ENCODE measurements at regions not wholly inside any gene's neighbourhood (a gene's known extent, or its start where the extent isn't known, plus 50 kb on each side); places are given as distances from the start of the nearest gene placed in this dataset.

DNA sequence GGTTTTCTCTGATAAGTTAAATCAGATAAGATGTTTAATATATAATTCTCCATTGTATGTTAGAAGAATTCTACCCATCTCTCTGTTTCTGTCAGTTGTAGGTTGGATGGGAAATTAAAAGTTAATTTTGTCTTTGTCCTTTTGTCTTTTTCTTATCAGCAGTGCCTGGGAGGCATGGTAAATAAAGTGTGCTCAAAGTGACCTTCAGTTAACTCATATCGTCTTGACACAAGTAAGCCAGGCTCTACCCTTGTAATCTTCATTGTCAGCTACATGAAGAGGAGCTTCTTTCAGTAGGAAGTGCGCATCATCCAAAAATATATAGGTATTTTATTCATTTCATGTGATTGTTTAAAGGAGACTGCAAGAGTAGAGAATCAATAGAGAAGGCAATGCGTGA is 138.9 kb upstream of the NRIP1 start:
- H3K27me3 ChIP-seq (ENCODE audit: insufficient read depth, low read length) = no peaks in the 10 kb centered on the region
- no peaks in the 10 kb centered on the region for H3K79me2 ChIP-seq (ENCODE audit: control insufficient read depth, insufficient read depth, low read length, unreplicated experiment)
- no peaks in the 10 kb centered on the region for H3K36me3 ChIP-seq (ENCODE audit: insufficient read depth, low read length)
- no peaks in the 10 kb centered on the region for H3K4me1 ChIP-seq (ENCODE audit: control insufficient read depth, insufficient read depth, low read length, unreplicated experiment)
- no peak overlapping the region for H3K27ac ChIP-seq (ENCODE audit: low read depth, low read length)
- no peak overlapping the region for H3K4me3 ChIP-seq (ENCODE audit: low read depth, low read length)
- H2AFZ ChIP-seq (ENCODE audit: low read length, unreplicated experiment) = no peak overlapping the region

GRCh38 chr21:15204140-15204969 is 139.6 kb upstream of the NRIP1 start:
- H3K27ac ChIP-seq (ENCODE audit: low read depth, low read length) = no peak overlapping the region
- H3K4me1 ChIP-seq (ENCODE audit: control insufficient read depth, insufficient read depth, low read length, unreplicated experiment) = no peaks in the 10 kb centered on the region
- H3K27me3 ChIP-seq (ENCODE audit: insufficient read depth, low read length) = no peaks in the 10 kb centered on the region
- H3K4me3 ChIP-seq (ENCODE audit: low read depth, low read length) = no peak overlapping the region
- H2AFZ ChIP-seq (ENCODE audit: low read length, unreplicated experiment) = no peak overlapping the region
- H3K79me2 ChIP-seq (ENCODE audit: control insufficient read depth, insufficient read depth, low read length, unreplicated experiment) = no peaks in the 10 kb centered on the region
- H3K36me3 ChIP-seq (ENCODE audit: insufficient read depth, low read length) = no peaks in the 10 kb centered on the region

DNA sequence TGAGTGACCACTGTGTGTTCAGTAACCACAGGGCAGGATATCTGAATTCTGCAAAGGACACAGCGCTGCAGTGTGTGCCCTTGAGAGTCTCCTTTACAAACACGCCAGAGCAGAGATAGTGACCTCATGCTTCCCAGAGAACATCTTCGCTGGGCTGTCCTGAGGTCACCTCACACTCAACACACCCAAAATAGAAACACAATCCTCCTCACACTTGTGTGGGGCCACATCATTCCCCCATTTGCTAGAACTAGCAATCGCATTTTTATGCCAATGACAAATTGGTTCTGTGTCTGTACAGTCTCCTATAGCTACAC is 140.1 kb upstream of the NRIP1 start:
- H3K4me1 ChIP-seq (ENCODE audit: control insufficient read depth, insufficient read depth, low read length, unreplicated experiment) = peaks cover 1% of the 10 kb centered on the region
- no peaks in the 10 kb centered on the region for H3K36me3 ChIP-seq (ENCODE audit: insufficient read depth, low read length)
- H3K27me3 ChIP-seq (ENCODE audit: insufficient read depth, low read length) = no peaks in the 10 kb centered on the region
- H3K27ac ChIP-seq (ENCODE audit: low read depth, low read length) = no peak overlapping the region
- no peak overlapping the region for H2AFZ ChIP-seq (ENCODE audit: low read length, unreplicated experiment)
- no peaks in the 10 kb centered on the region for H3K79me2 ChIP-seq (ENCODE audit: control insufficient read depth, insufficient read depth, low read length, unreplicated experiment)
- H3K4me3 ChIP-seq (ENCODE audit: low read depth, low read length) = no peak overlapping the region

DNA sequence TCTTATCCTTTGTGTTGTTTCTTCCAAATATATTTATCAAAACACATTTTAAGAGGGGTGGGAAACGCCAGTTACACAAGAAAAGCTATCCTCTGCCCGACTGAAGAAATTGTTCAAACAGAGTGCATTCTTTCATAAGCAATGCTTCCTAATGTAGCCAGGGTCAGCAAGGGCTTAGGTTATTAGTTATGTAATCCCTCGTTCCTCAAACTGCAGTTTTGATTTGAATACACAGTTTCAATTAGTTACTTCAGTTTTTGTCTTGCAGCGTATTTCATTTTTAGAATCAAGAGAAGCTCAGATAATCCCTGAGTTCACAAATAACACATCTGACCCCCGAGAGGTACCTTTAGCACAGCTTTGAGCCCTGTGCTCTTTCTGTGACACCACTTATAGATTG is 141.7 kb upstream of the NRIP1 start:
- H2AFZ ChIP-seq (ENCODE audit: low read length, unreplicated experiment) = no peak overlapping the region
- H3K4me3 ChIP-seq (ENCODE audit: low read depth, low read length) = no peak overlapping the region
- H3K79me2 ChIP-seq (ENCODE audit: control insufficient read depth, insufficient read depth, low read length, unreplicated experiment) = no peaks in the 10 kb centered on the region
- no peak overlapping the region for H3K27ac ChIP-seq (ENCODE audit: low read depth, low read length)
- H3K4me1 ChIP-seq (ENCODE audit: control insufficient read depth, insufficient read depth, low read length, unreplicated experiment) = peaks cover 8% of the 10 kb centered on the region
- no peaks in the 10 kb centered on the region for H3K36me3 ChIP-seq (ENCODE audit: insufficient read depth, low read length)
- H3K27me3 ChIP-seq (ENCODE audit: insufficient read depth, low read length) = no peaks in the 10 kb centered on the region

DNA sequence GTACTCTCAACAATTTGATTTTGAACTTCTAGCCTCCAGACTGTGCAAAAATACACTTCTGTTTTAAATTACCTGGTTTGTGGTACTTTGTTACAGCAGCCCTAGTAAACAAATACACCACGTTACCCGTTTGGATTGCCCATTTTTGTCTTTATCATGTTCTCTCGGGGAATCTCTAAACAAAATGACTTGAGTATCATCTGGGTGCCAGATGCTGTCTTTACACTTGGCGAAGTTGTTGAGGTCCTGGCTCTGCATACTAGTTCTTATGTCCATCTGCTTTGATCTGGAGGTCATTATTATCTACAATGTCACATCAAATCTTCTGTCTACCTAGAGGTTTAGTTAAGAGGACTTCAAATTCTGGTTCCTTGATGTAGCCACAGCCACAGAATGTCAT is 142.4 kb upstream of the NRIP1 start:
- H3K27me3 ChIP-seq (ENCODE audit: insufficient read depth, low read length) = no peaks in the 10 kb centered on the region
- H3K79me2 ChIP-seq (ENCODE audit: control insufficient read depth, insufficient read depth, low read length, unreplicated experiment) = no peaks in the 10 kb centered on the region
- H3K36me3 ChIP-seq (ENCODE audit: insufficient read depth, low read length) = no peaks in the 10 kb centered on the region
- H3K27ac ChIP-seq (ENCODE audit: low read depth, low read length) = no peak overlapping the region
- no peak overlapping the region for H2AFZ ChIP-seq (ENCODE audit: low read length, unreplicated experiment)
- no peak overlapping the region for H3K4me3 ChIP-seq (ENCODE audit: low read depth, low read length)
- peaks cover 8% of the 10 kb centered on the region for H3K4me1 ChIP-seq (ENCODE audit: control insufficient read depth, insufficient read depth, low read length, unreplicated experiment)

- no peak overlapping the region for H3K27ac ChIP-seq (ENCODE audit: low read depth, low read length)
Observed at GRCh38 chr21:15207635-15208370, 143.0 kb upstream of the NRIP1 start.

GRCh38 chr21:15208786-15209185 is 144.0 kb upstream of the NRIP1 start:
- H3K27ac ChIP-seq (ENCODE audit: low read depth, low read length) = no peak overlapping the region
- no peak overlapping the region for H3K4me3 ChIP-seq (ENCODE audit: low read depth, low read length)
- peaks cover 8% of the 10 kb centered on the region for H3K4me1 ChIP-seq (ENCODE audit: control insufficient read depth, insufficient read depth, low read length, unreplicated experiment)
- H3K79me2 ChIP-seq (ENCODE audit: control insufficient read depth, insufficient read depth, low read length, unreplicated experiment) = no peaks in the 10 kb centered on the region
- no peaks in the 10 kb centered on the region for H3K27me3 ChIP-seq (ENCODE audit: insufficient read depth, low read length)
- H2AFZ ChIP-seq (ENCODE audit: low read length, unreplicated experiment) = no peak overlapping the region
- no peaks in the 10 kb centered on the region for H3K36me3 ChIP-seq (ENCODE audit: insufficient read depth, low read length)

More at GRCh38 chr21:15207635-15208370, 143.0 kb upstream of the NRIP1 start:
- Histone ChIP-seq H3K79me2 (ENCODE audit: control insufficient read depth, insufficient read depth, low read length, unreplicated experiment) (no peaks in the 10 kb centered on the region), H2AFZ (ENCODE audit: low read length, unreplicated experiment) (no peak overlapping the region), H3K4me1 (ENCODE audit: control insufficient read depth, insufficient read depth, low read length, unreplicated experiment) (peaks cover 8% of the 10 kb centered on the region), H3K27me3 (ENCODE audit: insufficient read depth, low read length) (no peaks in the 10 kb centered on the region), H3K36me3 (ENCODE audit: insufficient read depth, low read length) (no peaks in the 10 kb centered on the region), H3K4me3 (ENCODE audit: low read depth, low read length) (no peak overlapping the region)

DNA sequence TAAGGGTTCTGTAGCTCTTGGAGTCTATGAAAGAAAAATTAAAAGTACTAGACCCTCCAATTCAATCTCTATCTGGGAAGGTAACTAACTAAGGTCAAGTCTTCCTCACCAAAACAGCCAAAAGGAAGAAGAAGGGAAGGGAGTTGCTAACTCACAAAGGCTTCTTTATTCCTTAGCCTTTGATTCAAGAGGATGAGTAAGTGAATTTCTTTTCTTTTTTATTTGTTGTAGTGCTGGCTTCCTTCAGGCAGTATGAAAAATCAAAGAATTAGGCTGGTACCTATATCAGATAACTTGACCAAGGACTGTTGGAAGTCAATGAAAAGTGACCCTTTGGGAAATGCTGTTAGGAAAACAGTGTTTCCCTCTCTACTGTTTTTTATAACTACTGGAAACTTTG is 144.4 kb upstream of the NRIP1 start:
- Histone ChIP-seq H3K79me2 (ENCODE audit: control insufficient read depth, insufficient read depth, low read length, unreplicated experiment) (no peaks in the 10 kb centered on the region), H3K36me3 (ENCODE audit: insufficient read depth, low read length) (no peaks in the 10 kb centered on the region), H3K27ac (ENCODE audit: low read depth, low read length) (no peak overlapping the region), H2AFZ (ENCODE audit: low read length, unreplicated experiment) (no peak overlapping the region), H3K27me3 (ENCODE audit: insufficient read depth, low read length) (no peaks in the 10 kb centered on the region), H3K4me3 (ENCODE audit: low read depth, low read length) (no peak overlapping the region), H3K4me1 (ENCODE audit: control insufficient read depth, insufficient read depth, low read length, unreplicated experiment) (peaks cover 8% of the 10 kb centered on the region)

GRCh38 chr21:15210235-15210678 is 145.5 kb upstream of the NRIP1 start:
- peaks cover 8% of the 10 kb centered on the region for H3K4me1 ChIP-seq (ENCODE audit: control insufficient read depth, insufficient read depth, low read length, unreplicated experiment)
- no peak overlapping the region for H2AFZ ChIP-seq (ENCODE audit: low read length, unreplicated experiment)
- H3K27me3 ChIP-seq (ENCODE audit: insufficient read depth, low read length) = no peaks in the 10 kb centered on the region
- no peak overlapping the region for H3K4me3 ChIP-seq (ENCODE audit: low read depth, low read length)
- no peak overlapping the region for H3K27ac ChIP-seq (ENCODE audit: low read depth, low read length)
- no peaks in the 10 kb centered on the region for H3K79me2 ChIP-seq (ENCODE audit: control insufficient read depth, insufficient read depth, low read length, unreplicated experiment)
- H3K36me3 ChIP-seq (ENCODE audit: insufficient read depth, low read length) = no peaks in the 10 kb centered on the region

GRCh38 chr21:15211491-15212133 is 146.8 kb upstream of the NRIP1 start:
- Histone ChIP-seq H3K4me3 (ENCODE audit: low read depth, low read length) (no peak overlapping the region), H2AFZ (ENCODE audit: low read length, unreplicated experiment) (no peak overlapping the region), H3K27me3 (ENCODE audit: insufficient read depth, low read length) (no peaks in the 10 kb centered on the region), H3K27ac (ENCODE audit: low read depth, low read length) (no peak overlapping the region), H3K79me2 (ENCODE audit: control insufficient read depth, insufficient read depth, low read length, unreplicated experiment) (no peaks in the 10 kb centered on the region), H3K4me1 (ENCODE audit: control insufficient read depth, insufficient read depth, low read length, unreplicated experiment) (peaks cover 8% of the 10 kb centered on the region), H3K36me3 (ENCODE audit: insufficient read depth, low read length) (no peaks in the 10 kb centered on the region)
